ENCODE measurements at regions not wholly inside any gene's neighbourhood (a gene's known extent, or its start where the extent isn't known, plus 50 kb on each side); places are given as distances from the start of the nearest gene placed in this dataset.

GRCh38 chr4:35934320-35934981, 309.9 kb downstream of the ARAP2 start:
- no peak for DNase-seq (ENCODE audit: low read depth in 1 of 2, low spot score in 2 of 2)
- no peaks in the 10 kb centered on the region for H3K79me2 ChIP-seq (ENCODE audit: control insufficient read depth in 1 of 2, insufficient read depth in 2 of 2, low read length in 2 of 2)
- no peaks in the 10 kb centered on the region for H3K27me3 ChIP-seq (replicated peaks in 1 of 4; ENCODE audit: control insufficient read depth in 3 of 4, extremely low read depth in 1 of 4, insufficient read depth in 3 of 4, low read length in 3 of 4)
- H3K9me3 ChIP-seq (ENCODE audit: insufficient read depth in 2 of 2, low read depth in 1 of 2, low read length in 1 of 2), result no peaks in the 10 kb centered on the region
- TF ChIP-seq RAD21 (IDR thresholded peaks at IDR 0.05 in 1 of 2, conservative IDR thresholded peaks at IDR 0.05 in 1 of 2; ENCODE audit: low read depth in 2 of 2, low read length in 2 of 2), result peak in 1 of 2 experiments; percentile 69
- TF ChIP-seq CHD1 (IDR thresholded peaks at IDR 0.05; ENCODE audit: low read depth, low read length), result no peak
- no peak for TF ChIP-seq CBX8 (IDR thresholded peaks at IDR 0.05; ENCODE audit: borderline replicate concordance, low read depth, low read length)
- TF ChIP-seq RXRA (IDR thresholded peaks at IDR 0.05; ENCODE audit: insufficient read depth, low read depth, low read length), result no peak
- TF ChIP-seq CTCF (IDR thresholded peaks at IDR 0.05; ENCODE audit: control extremely low read depth in 1 of 3, insufficient read depth in 1 of 3, low read depth in 1 of 3, low read length in 3 of 3), result peak in 1 of 3 experiments; percentile 17; a peak in 2 of 4 replicates
- H4K91ac ChIP-seq (replicated peaks; ENCODE audit: insufficient read length, low read length), result no peak overlapping the region
- no peak overlapping the region for H2AK5ac ChIP-seq (ENCODE audit: low read depth, low read length)
- H3K56ac ChIP-seq (replicated peaks; ENCODE audit: insufficient read length, low read depth, low read length), result no peak overlapping the region
- no peak overlapping the region for H2BK12ac ChIP-seq (ENCODE audit: low read depth, low read length)
- no peak overlapping the region for H3K27ac ChIP-seq (ENCODE audit: low read depth, low read length)
- H3K4ac ChIP-seq (replicated peaks; ENCODE audit: insufficient read length, low read depth, low read length), result no peak overlapping the region
- H4K5ac ChIP-seq (ENCODE audit: insufficient read length, low read depth, low read length), result no peak overlapping the region
- no peak overlapping the region for H4K8ac ChIP-seq (ENCODE audit: extremely low read depth, insufficient read depth, low read length)
- peak; percentile 45 for FAIRE-seq
- no peak overlapping the region; a peak in 1 of 8 replicates for H3K4me3 ChIP-seq (ENCODE audit: extremely low read depth in 1 of 4, insufficient read depth in 2 of 4, low read depth in 3 of 4, low read length in 4 of 4)
- no peaks in the 10 kb centered on the region for H3K79me1 ChIP-seq (ENCODE audit: low read depth, low read length)
- H3K14ac ChIP-seq (ENCODE audit: insufficient read length), result no peak overlapping the region
- H2BK20ac ChIP-seq (ENCODE audit: low read length), result no peak overlapping the region
- ChIA-PET CTCF (ENCODE audit: partially characterized antibody) (interaction anchor here (0.6 to 1.5 kb wide), 3 partner anchors 9 to 227 kb away, joined by 3 to 4 read pairs (median 3); no protein-coding TSS in a partner anchor), POLR2A (ENCODE audit: partially characterized antibody) (no interaction called here)
- WGBS, 2 experiments (ENCODE audit: extremely low coverage in 1 of 2, insufficient coverage in 1 of 2, insufficient read length in 1 of 2, insufficient replicate concordance in 2 of 2, low coverage in 1 of 2, low lambda C conversion rate in 2 of 2, missing lambda C conversion rate in 1 of 2), result 46% methylated on average over 5 of the region's 5 CpGs; no CpG with 5 or more reads in 1 of the 2 experiments
- H3K18ac ChIP-seq (ENCODE audit: extremely low read depth, low read length), result no peak overlapping the region
- peaks cover 0 to 3% (median 0%) of the 10 kb centered on the region in 4 experiments; a peak in 3 of 7 replicates for H3K4me1 ChIP-seq (replicated peaks in 1 of 4; ENCODE audit: control insufficient read depth in 3 of 4, insufficient read depth in 4 of 4, low read length in 3 of 4)
- no peak overlapping the region for H3K23ac ChIP-seq (ENCODE audit: insufficient read length)
- no peak overlapping the region; a peak in 1 of 4 replicates for H3K4me2 ChIP-seq (ENCODE audit: insufficient read depth in 1 of 2, low read depth in 2 of 2, low read length in 2 of 2)
- no peak overlapping the region for H2BK15ac ChIP-seq (ENCODE audit: low read length)
- H2BK120ac ChIP-seq (replicated peaks; ENCODE audit: low read depth, low read length), result no peak overlapping the region
- no peaks in the 10 kb centered on the region for H3K36me3 ChIP-seq (ENCODE audit: control insufficient read depth in 2 of 4, insufficient read depth in 4 of 4, low read length in 3 of 4)
- H2AFZ ChIP-seq (ENCODE audit: low read length), result peak overlapping the region; percentile 43; the same call in 1 of the 2 replicates
- H3K9ac ChIP-seq (replicated peaks in 1 of 4; ENCODE audit: extremely low read depth in 1 of 4, low read depth in 3 of 4, low read length in 3 of 4), result no peak overlapping the region
- H3K23me2 ChIP-seq (ENCODE audit: low read depth, low read length), result no peaks in the 10 kb centered on the region
- no peak overlapping the region for H2BK5ac ChIP-seq (ENCODE audit: low read depth, low read length)
- no peaks in the 10 kb centered on the region for H4K20me1 ChIP-seq (replicated peaks in 1 of 2; ENCODE audit: control insufficient read depth in 1 of 2, insufficient read depth in 2 of 2, low read length in 2 of 2)
